ENCODE measurements at regions not wholly inside any gene's neighbourhood (a gene's known extent, or its start where the extent isn't known, plus 50 kb on each side); places are given as distances from the start of the nearest gene placed in this dataset.

GRCh38 chr21:35106246-35106835 lies 57.2 kb upstream of the RUNX1 start:
- peak in 3 of 5 donors; percentile 37 to 54 (median 38) for DNase-seq
- ATAC-seq, result peak; percentile 61 to 96 (median 87)
- Histone ChIP-seq H3K36me3 (no peaks in the 10 kb centered on the region), H3K4me3 (no peak overlapping the region), H3K27me3 (peaks cover 0 to 6% (median 0%) of the 10 kb centered on the region in 9 donors), H3K4me1 (peaks cover 0 to 8% (median 0%) of the 10 kb centered on the region in 12 donors), H3K27ac (no peak overlapping the region), H3K9me3 (peaks cover 0 to 6% (median 0%) of the 10 kb centered on the region in 12 donors)
- WGBS, 4 donors, result 25 to 35% (median 31%) methylated on average over 11 of the region's 11 CpGs
- TF ChIP-seq POLR2A (IDR thresholded peaks at IDR 0.05), result no peak
- TF ChIP-seq, protein P1, sequence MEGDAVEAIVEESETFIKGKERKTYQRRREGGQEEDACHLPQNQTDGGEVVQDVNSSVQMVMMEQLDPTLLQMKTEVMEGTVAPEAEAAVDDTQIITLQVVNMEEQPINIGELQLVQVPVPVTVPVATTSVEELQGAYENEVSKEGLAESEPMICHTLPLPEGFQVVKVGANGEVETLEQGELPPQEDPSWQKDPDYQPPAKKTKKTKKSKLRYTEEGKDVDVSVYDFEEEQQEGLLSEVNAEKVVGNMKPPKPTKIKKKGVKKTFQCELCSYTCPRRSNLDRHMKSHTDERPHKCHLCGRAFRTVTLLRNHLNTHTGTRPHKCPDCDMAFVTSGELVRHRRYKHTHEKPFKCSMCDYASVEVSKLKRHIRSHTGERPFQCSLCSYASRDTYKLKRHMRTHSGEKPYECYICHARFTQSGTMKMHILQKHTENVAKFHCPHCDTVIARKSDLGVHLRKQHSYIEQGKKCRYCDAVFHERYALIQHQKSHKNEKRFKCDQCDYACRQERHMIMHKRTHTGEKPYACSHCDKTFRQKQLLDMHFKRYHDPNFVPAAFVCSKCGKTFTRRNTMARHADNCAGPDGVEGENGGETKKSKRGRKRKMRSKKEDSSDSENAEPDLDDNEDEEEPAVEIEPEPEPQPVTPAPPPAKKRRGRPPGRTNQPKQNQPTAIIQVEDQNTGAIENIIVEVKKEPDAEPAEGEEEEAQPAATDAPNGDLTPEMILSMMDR (IDR thresholded peaks at IDR 0.05), result no peak
- intact Hi-C loops (cut with DNase I), result no loop called here

DNA sequence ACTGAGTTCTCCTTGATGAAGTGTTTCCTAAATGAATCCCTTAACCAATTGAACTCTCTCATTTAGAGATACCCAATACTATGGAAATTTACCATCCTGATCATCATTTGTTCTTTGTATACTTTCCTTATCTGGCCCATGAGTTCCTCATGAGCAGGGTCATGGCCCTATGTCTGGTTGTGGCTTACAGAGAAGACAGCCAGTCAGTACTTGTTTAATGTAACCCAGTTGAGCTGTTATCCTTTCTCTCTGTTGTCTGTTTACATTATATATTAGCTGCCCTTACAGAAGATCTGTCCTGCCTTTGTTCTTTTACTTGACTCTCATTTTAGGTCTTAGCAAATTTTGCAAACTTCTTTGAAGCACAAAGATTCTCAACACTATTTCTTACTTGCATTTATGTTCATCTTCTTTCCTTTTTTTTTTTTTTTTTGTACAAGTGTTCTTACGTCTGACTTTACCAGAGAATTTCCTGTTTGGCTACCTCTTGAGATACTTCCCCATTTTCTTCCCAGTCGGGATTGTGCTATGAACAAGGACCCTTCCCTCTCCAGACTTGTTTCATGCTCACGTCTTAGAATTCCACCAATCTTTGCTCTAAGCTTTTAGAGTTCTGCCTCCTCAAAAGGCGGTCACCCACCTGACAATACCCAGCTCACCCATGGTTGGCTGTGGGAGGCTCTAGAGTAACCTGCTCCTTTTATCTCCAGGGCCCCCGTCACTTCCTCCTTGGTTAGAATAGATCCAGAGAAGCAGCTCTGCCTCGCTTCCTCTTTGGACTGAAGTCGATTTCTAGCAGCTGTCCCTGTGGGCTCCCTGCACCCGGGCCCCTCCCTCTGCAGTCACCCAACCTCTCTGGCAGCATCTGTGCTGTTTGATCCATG lies 53.6 kb upstream of the RUNX1 start:
- DNase-seq (peak; percentile 47 to 69 (median 47)), ATAC-seq (peak in 3 of 4 donors; percentile 6 to 60 (median 18))
- Histone ChIP-seq H3K9me3 (no peaks in the 10 kb centered on the region), H3K36me3 (no peaks in the 10 kb centered on the region), H3K4me1 (peaks cover 0 to 8% (median 0%) of the 10 kb centered on the region in 12 donors), H3K27ac (peak overlapping the region in 3 of 12 donors; percentile 11 to 72 (median 45)), H3K27me3 (peaks cover 0 to 6% (median 0%) of the 10 kb centered on the region in 9 donors), H3K4me3 (peak overlapping the region in 1 of 12 donors; percentile 20)
- TF ChIP-seq, protein P1 (IDR thresholded peaks at IDR 0.05), result no peak
- no peak for TF ChIP-seq POLR2A (IDR thresholded peaks at IDR 0.05)
- WGBS, 4 donors, result 44 to 57% (median 51%) methylated on average over 8 of the region's 8 CpGs
- intact Hi-C loops (cut with DNase I), result no loop called here

DNA sequence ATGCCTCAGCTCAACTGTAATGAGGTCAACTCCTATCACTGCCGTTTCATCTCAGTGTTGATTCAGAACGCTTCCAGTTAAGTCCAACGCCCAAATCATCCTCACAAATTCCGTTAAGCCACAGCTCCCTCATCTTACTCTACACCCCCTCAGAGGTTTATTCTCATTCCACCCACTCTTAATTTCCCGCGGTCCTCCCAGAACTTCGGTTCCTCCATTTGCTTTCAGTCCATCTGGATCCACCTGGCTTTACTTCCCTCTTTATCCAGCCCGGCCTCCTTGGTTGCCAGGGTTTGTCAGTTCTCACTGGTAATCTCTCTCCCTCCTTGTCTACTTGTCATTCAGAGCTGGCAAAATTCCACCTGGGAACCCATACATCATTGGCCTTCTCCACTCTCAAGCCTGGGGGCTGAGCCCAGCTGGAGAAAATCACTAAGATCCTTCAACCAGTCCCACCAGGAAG lies 51.3 kb upstream of the RUNX1 start:
- 68 to 76% (median 72%) methylated on average over 8 of the region's 8 CpGs for WGBS, 4 donors
- intact Hi-C loops (cut with DNase I), result no loop called here
- ATAC-seq (peak in 3 of 4 donors; percentile 27 to 88 (median 73)), DNase-seq (peak in 4 of 5 donors; percentile 24 to 69 (median 38))
- Histone ChIP-seq H3K27me3 (peaks cover 0 to 16% (median 0%) of the 10 kb centered on the region in 9 donors), H3K4me3 (no peak overlapping the region), H3K4me1 (peaks cover 0 to 8% (median 0%) of the 10 kb centered on the region in 12 donors), H3K9me3 (no peaks in the 10 kb centered on the region), H3K36me3 (no peaks in the 10 kb centered on the region), H3K27ac (peak overlapping the region in 2 of 12 donors; percentile 25 to 30)
- TF ChIP-seq, protein P1 (IDR thresholded peaks at IDR 0.05), result no peak
- TF ChIP-seq POLR2A (IDR thresholded peaks at IDR 0.05), result no peak

- ATAC-seq (no peak), DNase-seq (no peak)
- Histone ChIP-seq H3K27ac (no peak overlapping the region), H3K36me3 (no peaks in the 10 kb centered on the region), H3K4me3 (no peak overlapping the region), H3K4me1 (peaks cover 0 to 8% (median 0%) of the 10 kb centered on the region in 12 donors), H3K9me3 (no peaks in the 10 kb centered on the region), H3K27me3 (peaks cover 0 to 16% (median 0%) of the 10 kb centered on the region in 9 donors)
- WGBS, 4 donors, result 68 to 90% (median 80%) methylated on average over 1 of the region's 1 CpG
- TF ChIP-seq, protein P1 (IDR thresholded peaks at IDR 0.05), result no peak
- TF ChIP-seq POLR2A (IDR thresholded peaks at IDR 0.05), result no peak
- intact Hi-C loops (cut with DNase I), result no loop called here
Measured at GRCh38 chr21:35099310-35099709, 50.2 kb upstream of the RUNX1 start.

Data from heart left ventricle (tissue), 16 donors.